GM12865 (cell line): ENCODE measurements at regions not wholly inside any gene's neighbourhood (a gene's known extent, or its start where the extent isn't known, plus 50 kb on each side); places are given as distances from the start of the nearest gene placed in this dataset.

Experiments used
- DNase-seq: peaks from one replicate; pipeline ENCODE4 v3.0.0; 2010; ENCODE audit warnings: low read depth
- H3K4me3 ChIP-seq: 2 replicates; pipeline ENCODE4 v1.5.1; 2011; ENCODE audit warnings: mild to moderate bottlenecking, low read depth, low read length, control low read depth
- CTCF ChIP-seq: IDR thresholded peaks from 2 replicates; pipeline ENCODE4 v1.5.1; 2011; ENCODE audit warnings: low read length, control low read depth, low read depth, inconsistent platforms; ENCODE audit not compliant: insufficient read depth; ENCODE audit errors: missing control alignments

GRCh38 chr2:5497874-5498273 is 194.3 kb upstream of the SOX11 start:
- no peak for DNase-seq
- TF ChIP-seq CTCF, result no peak
- H3K4me3 ChIP-seq, result no peak overlapping the region

GRCh38 chr2:5501807-5502206 is 190.4 kb upstream of the SOX11 start:
- no peak overlapping the region for H3K4me3 ChIP-seq
- TF ChIP-seq CTCF, result no peak
- no peak for DNase-seq

GRCh38 chr2:5502385-5502784 is 189.8 kb upstream of the SOX11 start:
- no peak overlapping the region for H3K4me3 ChIP-seq
- DNase-seq, result no peak
- no peak for TF ChIP-seq CTCF

- no peak overlapping the region for H3K4me3 ChIP-seq
- TF ChIP-seq CTCF, result no peak
- DNase-seq, result no peak
These were observed 187.4 kb upstream of the SOX11 start for GRCh38 chr2:5504756-5505155.

- H3K4me3 ChIP-seq, result no peak overlapping the region
- no peak for TF ChIP-seq CTCF
- no peak for DNase-seq
These were observed 184.8 kb upstream of the SOX11 start for GRCh38 chr2:5507367-5507766.

- no peak for DNase-seq
These were observed 182.8 kb upstream of the SOX11 start for GRCh38 chr2:5509362-5509761.

More at GRCh38 chr2:5509362-5509761, 182.8 kb upstream of the SOX11 start:
- H3K4me3 ChIP-seq, result no peak overlapping the region
- no peak for TF ChIP-seq CTCF
